HG02678 (cell line): ENCODE measurements at regions not wholly inside any gene's neighbourhood (a gene's known extent, or its start where the extent isn't known, plus 50 kb on each side); places are given as distances from the start of the nearest gene placed in this dataset.

Experiments
- ATAC-seq: cut with Tn5 transposase; IDR thresholded peaks from one replicate; pipeline ENCODE4 v1.9.1; 2021; ENCODE audit warnings: mild to moderate bottlenecking, moderate library complexity; ENCODE audit not compliant: unreplicated experiment

- ATAC-seq = no peak
These were observed 1061.0 kb downstream of the ADGRL2 start for GRCh38 chr1:82861749-82862148.

- no peak for ATAC-seq
These were observed 1057.3 kb downstream of the ADGRL2 start for GRCh38 chr1:82858031-82858430.

- no peak for ATAC-seq
These were observed 1048.7 kb downstream of the ADGRL2 start for GRCh38 chr1:82849460-82849859.

- no peak for ATAC-seq
These were observed 1047.3 kb downstream of the ADGRL2 start for GRCh38 chr1:82848043-82848442.

- no peak for ATAC-seq
These were observed 1045.1 kb downstream of the ADGRL2 start for GRCh38 chr1:82845866-82846265.

GRCh38 chr1:82844911-82845827 lies 1044.4 kb downstream of the ADGRL2 start:
- ATAC-seq = no peak

- no peak for ATAC-seq
These were observed 1043.7 kb downstream of the ADGRL2 start for GRCh38 chr1:82844447-82844846.

- ATAC-seq = no peak
These were observed 1043.1 kb downstream of the ADGRL2 start for GRCh38 chr1:82843876-82844275.

GRCh38 chr1:82840192-82840591 lies 1039.5 kb downstream of the ADGRL2 start:
- no peak for ATAC-seq

- no peak for ATAC-seq
These were observed 1037.2 kb downstream of the ADGRL2 start for GRCh38 chr1:82837766-82838465.

GRCh38 chr1:82836973-82837680 lies 1036.4 kb downstream of the ADGRL2 start:
- no peak for ATAC-seq

- no peak for ATAC-seq
These were observed 1035.7 kb downstream of the ADGRL2 start for GRCh38 chr1:82836213-82836972.

GRCh38 chr1:82830690-82831380 lies 1030.1 kb downstream of the ADGRL2 start:
- ATAC-seq = no peak

GRCh38 chr1:82829527-82829926 lies 1028.8 kb downstream of the ADGRL2 start:
- no peak for ATAC-seq

- ATAC-seq = no peak
These were observed 1023.1 kb downstream of the ADGRL2 start for GRCh38 chr1:82823876-82824275.

GRCh38 chr1:82820816-82821215 lies 1020.1 kb downstream of the ADGRL2 start:
- no peak for ATAC-seq

GRCh38 chr1:82819234-82819633 lies 1018.5 kb downstream of the ADGRL2 start:
- ATAC-seq = peak; percentile 51

- no peak for ATAC-seq
These were observed 1017.9 kb downstream of the ADGRL2 start for GRCh38 chr1:82818586-82818985.

GRCh38 chr1:82813386-82813785 lies 1012.7 kb downstream of the ADGRL2 start:
- no peak for ATAC-seq

- no peak for ATAC-seq
These were observed 1009.9 kb downstream of the ADGRL2 start for GRCh38 chr1:82810601-82811000.
